SK-N-SH treated with all-trans-retinoic acid at 6 μM for 48 hours (cell line): ENCODE measurements at regions not wholly inside any gene's neighbourhood (a gene's known extent, or its start where the extent isn't known, plus 50 kb on each side); places are given as distances from the start of the nearest gene placed in this dataset.

ENCODE experiments used
- ATAC-seq: fragments of 200-7000 bp; cut with Tn5 transposase; 3 replicates; pipeline ENCODE4 v1.9.1; 2020; ENCODE audit warnings: mild to moderate bottlenecking, moderate library complexity
- CREB5 ChIP-seq: fragments of 250-450 bp; sonication (Bioruptor Pico); IDR thresholded peaks from 2 replicates; pipeline ENCODE4 v1.5.1; 2020; ENCODE audit warnings: low read depth, mild to moderate bottlenecking, moderate library complexity
- CSDC2 ChIP-seq: fragments of 250-450 bp; sonication (Bioruptor Pico); IDR thresholded peaks from 2 replicates; pipeline ENCODE4 v1.5.0; 2020; ENCODE audit warnings: mild to moderate bottlenecking, moderate library complexity
- CSRNP3 ChIP-seq: fragments of 250-450 bp; sonication (Bioruptor Pico); IDR thresholded peaks from 2 replicates; pipeline ENCODE4 v1.5.1; 2021; ENCODE audit warnings: mild to moderate bottlenecking, moderate library complexity
- ESRRG ChIP-seq: fragments of 250-450 bp; sonication (Bioruptor Pico); IDR thresholded peaks from 2 replicates; pipeline ENCODE4 v1.6.1; 2021; ENCODE audit warnings: mild to moderate bottlenecking
- ISL1 ChIP-seq: fragments of 250-450 bp; sonication (Bioruptor Pico); IDR thresholded peaks from 2 replicates; pipeline ENCODE4 v2.1.2; 2022; ENCODE audit warnings: mild to moderate bottlenecking, moderate library complexity
- OSR1 ChIP-seq: fragments of 250-450 bp; sonication (Bioruptor Pico); IDR thresholded peaks from 2 replicates; pipeline ENCODE4 v1.8.0; 2022; ENCODE audit warnings: moderate library complexity, mild to moderate bottlenecking, inconsistent platforms
- POU6F1 ChIP-seq: fragments of 250-450 bp; sonication (Bioruptor Pico); IDR thresholded peaks from 2 replicates; pipeline ENCODE4 v1.8.0; 2021; ENCODE audit warnings: low read depth, mild to moderate bottlenecking, moderate library complexity, borderline replicate concordance
- PPARA ChIP-seq: fragments of 250-450 bp; sonication (Bioruptor Pico); IDR thresholded peaks from 2 replicates; pipeline ENCODE4 v1.5.0; 2020; ENCODE audit warnings: mild to moderate bottlenecking, borderline replicate concordance
- RARB ChIP-seq: fragments of 250-450 bp; sonication (Bioruptor Pico); IDR thresholded peaks from 2 replicates; pipeline ENCODE4 v1.8.0; 2021; ENCODE audit warnings: mild to moderate bottlenecking, moderate library complexity
- TCF4 ChIP-seq: fragments of 250-450 bp; sonication (Bioruptor Pico); IDR thresholded peaks from 2 replicates; pipeline ENCODE4 v1.8.0; 2021; ENCODE audit warnings: mild to moderate bottlenecking, moderate library complexity, borderline replicate concordance
- TOX ChIP-seq: fragments of 250-450 bp; sonication (Bioruptor Pico); IDR thresholded peaks from 2 replicates; pipeline ENCODE4 v1.8.0; 2021; ENCODE audit warnings: mild to moderate bottlenecking, moderate library complexity, borderline replicate concordance
- ZC3H10 ChIP-seq: fragments of 250-450 bp; sonication (Bioruptor Pico); IDR thresholded peaks from 2 replicates; pipeline ENCODE4 v1.5.1; 2021; ENCODE audit warnings: mild to moderate bottlenecking, moderate library complexity
- ZFP3 ChIP-seq: fragments of 250-450 bp; sonication (Bioruptor Pico); IDR thresholded peaks from 2 replicates; pipeline ENCODE4 v1.5.0; 2020; ENCODE audit warnings: mild to moderate bottlenecking, moderate library complexity
- ZFP30 ChIP-seq: fragments of 450-650 bp; formaldehyde crosslinking; IDR thresholded peaks from 2 replicates; pipeline ENCODE4 v1.5.0; 2022; ENCODE audit warnings: mild to moderate bottlenecking, moderate library complexity
- ZNF565 ChIP-seq: fragments of 450-650 bp; formaldehyde crosslinking; conservative IDR thresholded peaks from 2 replicates; pipeline ENCODE4 v1.5.0; 2020; ENCODE audit warnings: low read depth, mild to moderate bottlenecking, moderate library complexity
- ZNF8 ChIP-seq: fragments of 450-650 bp; formaldehyde crosslinking; IDR thresholded peaks from 2 replicates; pipeline ENCODE4 v1.5.0; 2020; ENCODE audit warnings: mild to moderate bottlenecking, moderate library complexity
- TF ChIP-seq, protein P1 (sequence below): fragments of 250-450 bp; sonication (Bioruptor Pico); IDR thresholded peaks from 2 replicates; pipeline ENCODE4 v1.8.0; 2020; ENCODE audit warnings: mild to moderate bottlenecking, moderate library complexity, borderline replicate concordance
- TF ChIP-seq, protein P2 (sequence below): fragments of 250-450 bp; sonication (Bioruptor Pico); IDR thresholded peaks from 2 replicates; pipeline ENCODE4 v1.5.0; 2020; ENCODE audit warnings: mild to moderate bottlenecking, moderate library complexity

DNA sequence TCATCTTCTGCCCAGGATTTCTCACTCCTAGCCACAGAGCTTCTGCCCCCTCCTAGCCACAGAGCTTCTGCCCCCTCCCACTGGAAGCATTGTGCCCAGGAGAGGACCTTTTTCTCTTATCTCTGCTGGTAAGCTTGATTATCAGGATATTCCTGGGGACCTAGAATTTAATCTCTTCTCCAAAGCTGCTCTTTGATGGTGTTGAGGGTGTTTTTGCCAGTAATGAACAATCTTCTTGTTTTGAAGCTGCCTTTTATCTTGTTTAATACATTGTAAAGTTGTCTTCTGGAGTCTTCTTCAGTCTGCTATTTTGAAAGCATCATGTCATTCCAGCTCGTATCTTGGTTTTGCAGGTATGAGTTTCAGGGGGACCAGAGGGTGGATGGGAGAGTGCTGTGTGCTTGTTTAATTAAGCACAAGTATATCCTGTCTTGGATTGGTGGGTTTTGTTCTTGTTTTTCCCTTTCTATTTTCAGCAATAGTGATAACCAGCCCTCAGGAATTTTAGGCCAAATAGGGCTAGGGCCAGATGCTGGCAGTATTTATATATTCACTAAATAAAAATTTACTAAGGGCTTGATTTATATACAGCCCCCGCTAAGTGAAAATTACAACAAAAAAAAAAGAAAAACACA lies 214.0 kb upstream of the DMRT1 start:
- TF ChIP-seq, protein P1, sequence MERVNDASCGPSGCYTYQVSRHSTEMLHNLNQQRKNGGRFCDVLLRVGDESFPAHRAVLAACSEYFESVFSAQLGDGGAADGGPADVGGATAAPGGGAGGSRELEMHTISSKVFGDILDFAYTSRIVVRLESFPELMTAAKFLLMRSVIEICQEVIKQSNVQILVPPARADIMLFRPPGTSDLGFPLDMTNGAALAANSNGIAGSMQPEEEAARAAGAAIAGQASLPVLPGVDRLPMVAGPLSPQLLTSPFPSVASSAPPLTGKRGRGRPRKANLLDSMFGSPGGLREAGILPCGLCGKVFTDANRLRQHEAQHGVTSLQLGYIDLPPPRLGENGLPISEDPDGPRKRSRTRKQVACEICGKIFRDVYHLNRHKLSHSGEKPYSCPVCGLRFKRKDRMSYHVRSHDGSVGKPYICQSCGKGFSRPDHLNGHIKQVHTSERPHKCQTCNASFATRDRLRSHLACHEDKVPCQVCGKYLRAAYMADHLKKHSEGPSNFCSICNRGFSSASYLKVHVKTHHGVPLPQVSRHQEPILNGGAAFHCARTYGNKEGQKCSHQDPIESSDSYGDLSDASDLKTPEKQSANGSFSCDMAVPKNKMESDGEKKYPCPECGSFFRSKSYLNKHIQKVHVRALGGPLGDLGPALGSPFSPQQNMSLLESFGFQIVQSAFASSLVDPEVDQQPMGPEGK (CRISPR knock-in tag), result no peak
- TF ChIP-seq, protein P2, sequence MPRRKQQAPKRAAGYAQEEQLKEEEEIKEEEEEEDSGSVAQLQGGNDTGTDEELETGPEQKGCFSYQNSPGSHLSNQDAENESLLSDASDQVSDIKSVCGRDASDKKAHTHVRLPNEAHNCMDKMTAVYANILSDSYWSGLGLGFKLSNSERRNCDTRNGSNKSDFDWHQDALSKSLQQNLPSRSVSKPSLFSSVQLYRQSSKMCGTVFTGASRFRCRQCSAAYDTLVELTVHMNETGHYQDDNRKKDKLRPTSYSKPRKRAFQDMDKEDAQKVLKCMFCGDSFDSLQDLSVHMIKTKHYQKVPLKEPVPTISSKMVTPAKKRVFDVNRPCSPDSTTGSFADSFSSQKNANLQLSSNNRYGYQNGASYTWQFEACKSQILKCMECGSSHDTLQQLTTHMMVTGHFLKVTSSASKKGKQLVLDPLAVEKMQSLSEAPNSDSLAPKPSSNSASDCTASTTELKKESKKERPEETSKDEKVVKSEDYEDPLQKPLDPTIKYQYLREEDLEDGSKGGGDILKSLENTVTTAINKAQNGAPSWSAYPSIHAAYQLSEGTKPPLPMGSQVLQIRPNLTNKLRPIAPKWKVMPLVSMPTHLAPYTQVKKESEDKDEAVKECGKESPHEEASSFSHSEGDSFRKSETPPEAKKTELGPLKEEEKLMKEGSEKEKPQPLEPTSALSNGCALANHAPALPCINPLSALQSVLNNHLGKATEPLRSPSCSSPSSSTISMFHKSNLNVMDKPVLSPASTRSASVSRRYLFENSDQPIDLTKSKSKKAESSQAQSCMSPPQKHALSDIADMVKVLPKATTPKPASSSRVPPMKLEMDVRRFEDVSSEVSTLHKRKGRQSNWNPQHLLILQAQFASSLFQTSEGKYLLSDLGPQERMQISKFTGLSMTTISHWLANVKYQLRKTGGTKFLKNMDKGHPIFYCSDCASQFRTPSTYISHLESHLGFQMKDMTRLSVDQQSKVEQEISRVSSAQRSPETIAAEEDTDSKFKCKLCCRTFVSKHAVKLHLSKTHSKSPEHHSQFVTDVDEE (CRISPR knock-in tag), result no peak
- TF ChIP-seq ZFP3 (no peak), CREB5 (CRISPR knock-in tag) (no peak), ZNF8 (CRISPR knock-in tag) (no peak), TCF4 (no peak), TOX (CRISPR knock-in tag) (no peak), CSDC2 (CRISPR knock-in tag) (no peak), POU6F1 (CRISPR knock-in tag) (no peak), CSRNP3 (CRISPR knock-in tag) (no peak), ZC3H10 (CRISPR knock-in tag) (no peak), ZNF565 (CRISPR knock-in tag) (no peak), ESRRG (no peak), ZFP30 (CRISPR knock-in tag) (no peak), OSR1 (CRISPR knock-in tag) (no peak)
- no peak for ATAC-seq

GRCh38 chr9:629146-629545 lies 212.4 kb upstream of the DMRT1 start:
- no peak for ATAC-seq
- TF ChIP-seq ZNF8 (CRISPR knock-in tag) (no peak), CREB5 (CRISPR knock-in tag) (no peak), CSRNP3 (CRISPR knock-in tag) (no peak), TCF4 (no peak), ZC3H10 (CRISPR knock-in tag) (no peak), CSDC2 (CRISPR knock-in tag) (no peak), ISL1 (CRISPR knock-in tag) (no peak), RARB (CRISPR knock-in tag) (no peak), PPARA (CRISPR knock-in tag) (no peak), POU6F1 (CRISPR knock-in tag) (no peak), TOX (CRISPR knock-in tag) (no peak), ESRRG (no peak)
- TF ChIP-seq, protein P2 (CRISPR knock-in tag), result no peak
- TF ChIP-seq, protein P1 (CRISPR knock-in tag), result no peak
